Activated CD8-positive, alpha-beta memory T cell treated with anti-CD3 and anti-CD28 coated beads, Interleukin-2, amount 50 U/mL, for 48 hours (primary cell): ENCODE measurements at regions not wholly inside any gene's neighbourhood (a gene's known extent, or its start where the extent isn't known, plus 50 kb on each side); places are given as distances from the start of the nearest gene placed in this dataset.
A peak's percentile ranks its signal among the peaks of the same experiment; 100 is the strongest.

ENCODE experiments used
- DNase-seq: peaks from one replicate; pipeline ENCODE4 v3.0.0-alpha.2; 2020

DNA sequence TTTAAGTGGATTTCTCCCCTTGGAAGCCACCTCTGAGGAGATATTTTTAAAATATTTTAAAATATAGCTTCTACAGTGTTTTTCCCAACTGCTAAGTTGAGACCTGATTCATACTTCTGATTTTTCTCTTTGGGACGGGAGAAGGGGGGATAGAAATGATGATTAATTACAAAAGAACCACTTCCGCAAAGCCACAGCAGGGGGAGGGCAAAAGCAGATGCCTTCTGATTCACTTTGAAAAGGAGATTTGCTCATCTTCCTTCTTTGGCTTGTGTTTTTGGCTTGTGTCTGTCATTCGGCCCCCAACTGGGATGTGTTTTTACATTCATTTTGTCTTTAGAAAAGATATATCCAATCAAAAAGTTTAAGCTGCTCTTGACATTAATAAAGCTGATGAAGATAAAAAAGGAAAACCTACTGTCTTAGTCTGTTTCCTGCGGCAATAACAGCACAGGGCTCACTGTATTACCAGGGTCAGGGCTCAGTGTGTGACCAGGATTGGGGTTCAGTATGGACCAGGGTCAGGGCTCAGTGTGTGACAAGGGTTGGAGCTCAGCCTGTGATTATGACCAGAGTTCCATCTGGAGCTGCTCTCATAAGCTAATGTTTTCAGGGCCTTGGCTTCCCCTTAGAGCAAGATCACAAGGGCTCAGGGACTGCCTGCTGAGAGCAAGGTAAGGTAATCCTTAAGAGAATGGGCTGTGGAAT, 223.2 kb downstream of the MTHFS start:
- no peak for DNase-seq

DNA sequence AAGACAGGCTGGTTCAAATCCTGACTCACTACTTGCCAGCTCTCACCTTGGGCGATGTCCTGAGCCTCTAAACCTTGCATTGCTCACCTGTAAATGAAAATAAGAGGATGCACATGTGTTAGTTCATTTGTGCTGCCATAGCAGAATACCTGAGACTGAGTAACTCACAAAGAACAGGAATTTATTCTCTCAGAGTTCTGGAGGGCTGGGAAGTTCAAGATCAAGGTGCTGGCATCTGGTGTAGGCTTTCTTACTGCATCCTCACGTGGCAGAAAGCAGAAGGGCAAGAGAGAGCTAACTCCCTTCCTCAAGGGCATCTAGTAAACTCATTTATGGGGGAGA, 222.7 kb downstream of the MTHFS start:
- DNase-seq: no peak

DNA sequence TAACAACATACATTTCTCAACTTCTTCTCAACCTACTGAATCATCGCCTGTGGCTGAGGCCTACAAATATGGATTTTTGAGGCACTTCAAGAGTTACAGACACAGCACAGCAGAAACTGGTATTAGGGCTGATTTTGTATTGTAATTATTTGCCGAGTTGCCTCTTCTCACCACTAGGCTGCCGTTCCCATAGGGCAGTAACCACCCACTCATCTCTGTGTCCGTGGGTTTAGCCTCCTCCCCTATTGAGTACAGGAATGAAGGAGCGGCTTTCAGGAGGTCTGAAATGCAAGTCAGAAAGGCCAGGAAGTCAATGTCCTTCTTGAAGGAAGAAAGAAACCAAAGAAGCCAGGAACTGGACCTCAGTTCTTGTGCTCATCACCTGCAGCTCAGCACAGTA, 220.8 kb downstream of the MTHFS start:
- no peak for DNase-seq

DNA sequence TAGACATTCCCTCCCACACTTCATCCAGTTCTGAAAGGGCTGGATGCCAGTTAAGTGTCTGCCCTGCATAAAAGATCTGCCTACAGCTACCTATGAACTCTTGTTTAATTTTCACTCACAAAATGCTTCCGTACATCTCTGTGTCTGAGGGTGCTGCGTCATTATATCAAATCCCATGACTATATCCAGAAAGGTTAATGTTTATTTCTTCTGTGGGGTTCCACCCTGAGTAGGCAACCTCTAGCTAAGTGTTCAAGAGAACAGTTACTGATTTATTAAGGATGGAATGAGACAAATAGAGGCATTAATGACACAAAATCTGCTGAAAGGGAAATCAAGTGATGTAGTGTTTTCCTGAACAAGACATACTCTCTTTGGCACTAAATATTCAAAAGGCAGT, 220.2 kb downstream of the MTHFS start:
- DNase-seq: no peak

DNA sequence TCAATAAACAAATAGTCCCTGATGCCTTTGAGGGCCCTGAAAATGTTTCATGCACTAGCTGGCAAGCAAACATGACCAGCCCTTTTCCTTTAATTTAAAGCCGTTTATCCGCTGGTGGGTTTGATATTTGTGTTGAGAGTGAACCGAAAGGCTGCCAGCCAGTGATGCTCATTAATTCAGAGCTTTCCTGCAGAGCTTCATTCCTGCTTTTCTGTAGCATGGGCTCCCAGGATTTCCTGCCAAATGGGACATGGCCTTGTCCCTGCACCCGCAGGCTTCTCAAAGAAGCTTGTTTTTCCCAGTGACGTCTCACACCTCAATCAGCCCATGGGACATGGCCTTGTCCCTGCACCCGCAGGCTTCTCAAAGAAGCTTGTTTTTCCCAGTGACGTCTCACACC, 219.6 kb downstream of the MTHFS start:
- DNase-seq: no peak

DNA sequence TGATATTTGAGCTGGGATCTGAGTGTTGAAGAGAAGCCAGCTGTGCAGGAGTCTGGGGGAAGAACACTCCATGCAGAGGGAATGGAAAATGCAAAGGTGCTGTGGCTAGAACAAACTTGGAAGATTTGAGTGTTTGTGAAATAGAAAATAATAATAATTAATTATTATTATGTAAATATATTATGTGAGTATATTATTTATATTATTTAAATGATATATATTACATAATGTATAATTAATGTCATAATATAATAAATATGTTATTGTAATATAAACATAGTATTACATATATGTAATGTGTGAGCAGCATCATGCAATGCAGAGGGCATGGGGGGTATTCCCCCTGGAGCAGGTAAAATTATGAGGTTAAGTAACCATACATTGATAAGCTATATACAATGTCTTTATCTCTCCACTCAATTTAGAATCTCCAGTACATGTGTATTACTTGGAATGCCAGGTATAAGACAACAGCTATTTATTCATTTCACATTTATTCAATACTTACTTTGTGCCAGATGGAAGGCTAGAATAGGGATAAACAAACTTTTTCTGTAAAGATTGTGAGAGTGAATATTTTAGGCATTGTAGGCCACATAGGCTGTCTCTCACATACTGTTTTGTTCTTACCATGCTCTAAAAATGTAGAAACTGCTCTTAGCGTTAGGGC, 218.6 kb downstream of the MTHFS start:
- no peak for DNase-seq

DNA sequence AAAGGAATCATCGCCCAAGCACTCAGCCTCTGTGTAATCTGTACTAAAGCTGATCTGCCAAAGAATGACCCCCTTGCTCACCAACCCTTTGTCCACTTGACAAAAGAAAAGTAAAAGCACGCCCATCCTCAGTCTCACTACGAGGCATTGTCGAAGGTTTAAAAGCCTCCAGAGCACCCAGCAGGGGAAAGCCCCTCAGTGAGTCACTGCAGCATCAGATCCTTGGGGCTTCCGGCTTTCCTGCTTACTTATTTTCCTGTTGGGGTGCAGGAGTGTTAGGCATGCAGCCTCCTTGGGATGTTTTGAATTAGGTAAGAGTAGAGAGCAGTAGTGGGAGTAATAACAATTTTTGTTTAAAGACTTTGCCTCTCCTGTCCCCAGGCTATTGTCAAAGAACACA, 216.1 kb downstream of the MTHFS start:
- no peak for DNase-seq

DNA sequence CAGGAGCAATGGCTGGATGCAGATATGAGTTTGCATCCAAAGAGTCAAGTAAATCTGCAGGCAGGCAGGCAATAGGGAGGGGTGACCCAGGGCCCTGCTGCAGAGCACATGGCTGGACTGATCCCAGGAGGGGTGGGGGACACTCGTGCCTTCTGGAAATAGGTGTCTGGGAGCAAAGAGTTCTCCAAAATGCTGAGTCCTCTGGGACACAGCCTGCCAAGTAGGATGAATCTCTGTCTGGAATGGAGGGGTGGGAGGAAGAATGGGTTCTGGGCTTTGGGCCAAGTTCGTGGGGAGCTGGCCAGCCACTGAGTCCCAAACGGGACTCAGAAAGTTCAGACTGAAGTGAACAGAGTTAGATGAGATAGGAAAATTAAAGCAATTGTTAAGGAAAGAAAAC, 214.5 kb downstream of the MTHFS start:
- DNase-seq: no peak

DNA sequence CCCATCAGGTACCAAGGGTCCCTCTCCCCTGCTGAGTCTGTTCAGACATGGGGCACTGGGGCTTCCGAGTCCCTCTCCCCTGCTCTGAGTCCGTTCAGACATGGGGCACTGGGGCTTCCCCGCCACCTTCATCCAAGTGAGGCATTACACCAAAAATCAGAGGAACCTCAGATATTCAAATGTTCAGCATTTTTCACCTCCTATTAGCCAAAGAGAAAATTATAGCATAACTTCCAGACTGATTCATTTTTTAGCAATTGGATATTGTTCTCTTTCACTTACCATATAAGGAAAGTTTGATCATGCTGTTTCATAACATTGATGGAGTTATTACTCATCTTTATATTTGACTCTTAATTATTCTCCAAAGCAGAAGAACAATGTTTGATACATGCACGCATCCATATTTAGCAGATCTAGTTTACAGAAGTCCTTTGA, 213.9 kb downstream of the MTHFS start:
- DNase-seq: no peak

DNA sequence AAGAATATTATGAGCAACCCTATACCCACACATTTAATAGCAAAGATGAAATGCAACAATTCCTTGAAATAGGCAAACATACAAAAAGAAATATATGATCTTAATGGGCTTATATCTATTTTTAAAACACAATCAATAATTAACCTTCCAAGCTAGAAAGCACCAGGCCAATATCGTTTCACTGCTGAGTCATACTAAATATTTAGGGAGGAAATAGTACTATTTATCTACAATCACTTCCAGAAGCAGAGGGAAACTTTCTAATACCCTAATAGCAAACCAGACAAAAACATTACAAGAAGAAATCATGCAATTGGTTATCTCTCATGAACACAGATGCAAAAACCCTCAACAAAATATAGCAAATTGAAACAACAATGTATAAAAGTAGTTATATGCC, 207.8 kb downstream of the MTHFS start:
- no peak for DNase-seq

DNA sequence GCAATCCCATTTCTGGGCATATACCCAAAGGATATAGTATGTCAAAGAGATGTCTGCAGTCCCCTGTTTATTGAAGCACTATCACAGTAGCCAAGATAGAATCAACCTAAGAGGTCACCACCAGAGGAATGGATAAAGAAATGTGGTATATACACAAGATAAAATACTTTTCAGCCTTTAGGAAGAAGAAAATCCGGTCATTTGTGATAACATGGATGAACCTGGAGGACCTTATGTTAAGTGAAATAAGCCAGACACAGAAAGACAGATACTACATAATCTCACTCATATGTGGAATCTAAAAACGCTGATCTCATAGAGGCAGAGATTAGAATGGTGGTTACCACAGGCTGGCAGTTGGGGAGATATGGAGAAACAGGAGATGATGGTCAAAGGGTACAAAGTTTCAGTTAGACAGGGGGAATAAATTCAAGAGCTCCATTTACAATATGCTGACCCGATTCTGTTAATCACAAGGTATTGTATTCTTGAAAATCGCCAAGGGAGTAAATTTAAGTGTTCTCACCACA, 195.8 kb downstream of the MTHFS start:
- DNase-seq: no peak

DNA sequence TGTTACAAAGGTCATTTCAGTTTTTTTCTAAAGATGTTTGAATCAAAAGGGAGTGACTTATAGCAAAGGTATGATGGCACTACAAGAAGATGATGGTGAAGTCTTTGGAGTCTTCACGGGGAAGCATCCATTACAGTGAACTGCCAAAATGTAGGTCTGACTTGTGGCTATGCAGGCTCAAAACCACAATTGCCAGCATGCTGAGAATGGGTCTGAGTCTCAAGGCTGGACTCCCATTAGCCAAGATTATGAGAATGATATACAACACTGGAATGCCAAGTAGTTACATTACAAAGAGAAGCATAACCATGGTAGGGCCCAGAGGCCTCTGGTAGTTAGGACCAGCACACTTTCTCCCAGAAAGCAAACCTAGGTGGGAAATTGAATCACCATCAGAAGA, 194.2 kb downstream of the MTHFS start:
- no peak for DNase-seq

DNA sequence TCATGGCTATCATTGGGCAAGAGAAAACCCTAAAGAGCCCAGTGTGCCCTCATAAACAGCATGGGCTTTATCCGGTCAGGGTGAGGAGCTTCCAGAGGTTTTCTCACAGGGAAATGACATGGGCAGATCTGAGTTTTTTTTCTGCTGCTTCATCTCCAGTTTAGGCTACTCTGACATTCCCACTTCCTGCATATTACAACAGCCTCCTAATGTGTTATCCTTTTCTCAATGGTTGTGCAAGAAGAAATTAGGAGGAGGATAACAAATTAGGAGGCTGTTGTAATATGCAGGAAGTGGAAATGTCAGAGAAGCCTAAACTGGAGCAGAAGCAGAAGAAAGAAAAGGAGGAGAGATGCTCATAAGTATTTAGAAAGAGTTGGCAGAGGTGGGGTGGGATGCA, 175.6 kb downstream of the MTHFS start:
- DNase-seq: no peak

DNA sequence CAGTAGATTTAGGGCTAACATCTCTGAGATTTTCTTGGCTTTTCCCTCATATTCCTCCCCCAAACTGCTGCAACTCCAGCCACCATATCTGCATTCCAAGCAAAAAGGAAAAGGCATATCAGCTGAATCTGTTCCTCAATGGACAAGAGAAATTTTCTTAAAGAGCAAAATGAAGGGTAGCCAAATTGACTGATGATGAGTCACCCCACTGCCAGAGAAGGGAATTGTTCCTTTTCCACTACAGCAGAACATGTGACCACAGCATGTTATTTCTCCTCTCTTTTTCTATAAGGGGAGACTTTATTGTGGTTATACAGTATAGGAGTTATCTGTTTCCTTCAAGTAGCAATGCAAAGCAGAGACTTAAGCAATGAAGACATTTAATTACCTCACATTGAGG, 172.5 kb downstream of the MTHFS start:
- DNase-seq: no peak

DNA sequence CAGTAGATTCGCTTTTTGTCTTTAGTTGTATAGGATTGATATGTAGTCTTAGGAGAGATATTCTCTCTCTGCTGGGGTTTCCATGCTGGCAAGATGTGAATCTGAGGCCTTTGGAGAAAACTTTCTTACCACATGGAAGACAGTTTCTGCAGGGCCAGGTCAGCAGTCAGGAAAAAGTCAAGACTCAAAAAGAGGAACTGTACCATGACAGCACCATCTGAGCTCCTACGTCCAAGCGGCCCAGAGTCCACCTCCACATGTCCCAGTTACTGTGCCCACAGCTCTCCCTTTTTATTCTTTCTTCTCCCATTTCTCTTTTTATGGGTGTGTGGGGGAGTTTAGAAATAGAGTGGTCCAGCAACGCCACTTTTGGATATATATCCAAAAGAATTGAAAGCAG, 172.0 kb downstream of the MTHFS start:
- DNase-seq: no peak

DNA sequence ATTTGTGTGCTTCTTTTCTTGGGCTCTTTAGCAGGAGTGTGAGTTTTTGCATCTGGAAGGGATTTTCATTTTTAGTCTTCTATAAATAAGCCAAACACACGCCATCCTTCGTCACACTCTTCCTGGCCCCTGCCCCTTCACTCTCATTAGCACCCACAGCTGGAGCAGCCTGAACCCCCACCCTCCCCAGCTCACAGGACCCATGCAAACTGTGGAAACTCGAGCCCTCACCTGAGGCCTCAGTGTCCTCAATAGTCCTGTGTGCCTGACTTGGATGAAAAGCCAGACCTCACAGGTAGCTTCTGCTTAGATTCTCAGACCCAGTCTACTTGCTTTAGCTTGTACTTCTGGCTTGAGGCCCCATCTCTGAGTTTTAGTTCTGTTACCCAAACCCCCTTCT, 167.9 kb downstream of the MTHFS start:
- DNase-seq: no peak

DNA sequence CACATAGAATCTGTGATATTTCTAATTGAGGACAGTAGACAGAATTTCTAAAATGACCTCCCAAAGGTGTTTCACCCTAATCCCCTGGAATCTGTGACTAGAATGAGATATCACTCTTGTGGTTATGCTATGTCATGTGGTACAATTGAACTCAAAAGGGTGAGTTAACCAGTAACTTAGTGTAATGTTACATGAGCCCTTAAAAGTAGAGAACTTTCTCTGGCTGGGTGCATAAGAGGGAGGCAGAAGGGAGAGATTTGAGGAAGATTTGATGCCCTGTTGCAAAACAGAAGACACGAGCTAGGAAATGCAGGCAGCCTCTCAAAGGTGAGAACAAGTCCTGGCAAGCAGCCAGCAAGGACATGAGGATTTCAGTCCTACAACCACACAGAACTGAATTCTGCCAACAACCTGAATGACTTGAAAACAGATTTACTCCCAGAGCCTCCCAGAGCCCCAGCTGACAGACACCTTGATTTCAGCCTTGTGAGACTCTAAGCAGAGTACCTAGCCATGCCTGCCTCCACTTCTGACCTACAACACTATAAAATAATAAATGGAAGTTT, 160.3 kb downstream of the MTHFS start:
- DNase-seq: no peak

DNA sequence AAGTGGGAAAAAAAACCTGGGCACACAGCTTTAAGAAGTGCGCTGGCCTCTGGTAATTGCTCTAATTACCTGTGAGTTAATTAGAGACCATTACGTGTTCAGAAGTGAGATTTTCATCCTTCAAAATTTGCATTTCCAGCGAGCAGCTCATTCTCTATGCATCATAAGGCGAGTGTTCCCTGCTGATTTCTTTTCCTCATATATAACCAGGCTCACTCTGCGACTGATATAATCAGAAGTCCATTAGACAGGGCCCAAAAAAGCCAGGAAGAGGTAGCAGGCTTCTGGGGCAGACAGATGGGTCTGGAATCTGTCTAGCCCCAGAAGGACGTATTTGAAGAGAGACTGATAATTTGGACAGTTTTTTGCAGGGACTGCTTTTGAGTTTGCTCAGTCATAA, 158.7 kb downstream of the MTHFS start:
- DNase-seq: no peak

DNA sequence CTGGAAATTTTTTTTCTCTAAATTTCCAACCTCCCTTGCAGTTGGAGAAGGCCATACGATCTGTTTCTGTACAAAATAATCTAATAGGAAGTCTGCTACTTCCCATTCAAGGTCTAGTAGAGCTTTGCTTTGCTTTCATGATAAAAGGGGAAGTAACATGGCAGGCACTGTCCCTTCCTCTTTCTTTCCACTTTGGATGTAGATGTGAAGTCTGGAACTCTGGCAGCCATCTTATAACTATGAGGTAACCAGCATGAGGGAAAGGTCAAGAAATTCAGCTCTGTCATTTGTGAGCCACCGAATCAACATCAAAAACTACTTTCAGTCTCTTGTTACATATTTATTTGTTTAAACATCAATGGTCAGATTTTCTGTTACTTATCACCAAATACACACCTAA, 156.3 kb downstream of the MTHFS start:
- no peak for DNase-seq

DNA sequence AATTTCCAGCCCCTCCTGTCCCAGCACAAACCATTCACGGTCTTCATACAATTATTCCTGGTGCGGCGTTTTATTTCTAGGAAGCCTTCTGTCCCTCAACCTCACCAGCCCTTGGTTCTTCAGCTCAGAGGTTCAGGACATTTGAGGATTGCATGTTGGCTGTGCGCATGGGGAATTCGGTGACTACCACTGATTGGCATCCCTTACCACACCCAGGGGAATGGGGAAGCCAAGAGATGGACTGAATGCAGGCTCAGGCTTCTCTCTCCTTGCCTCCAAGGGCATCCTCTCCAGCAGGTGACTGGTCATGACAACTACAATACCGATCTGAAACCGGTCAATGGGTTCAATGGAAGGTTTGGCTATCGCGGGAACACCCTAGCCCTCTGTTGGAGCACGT, 153.8 kb downstream of the MTHFS start:
- DNase-seq: no peak

DNA sequence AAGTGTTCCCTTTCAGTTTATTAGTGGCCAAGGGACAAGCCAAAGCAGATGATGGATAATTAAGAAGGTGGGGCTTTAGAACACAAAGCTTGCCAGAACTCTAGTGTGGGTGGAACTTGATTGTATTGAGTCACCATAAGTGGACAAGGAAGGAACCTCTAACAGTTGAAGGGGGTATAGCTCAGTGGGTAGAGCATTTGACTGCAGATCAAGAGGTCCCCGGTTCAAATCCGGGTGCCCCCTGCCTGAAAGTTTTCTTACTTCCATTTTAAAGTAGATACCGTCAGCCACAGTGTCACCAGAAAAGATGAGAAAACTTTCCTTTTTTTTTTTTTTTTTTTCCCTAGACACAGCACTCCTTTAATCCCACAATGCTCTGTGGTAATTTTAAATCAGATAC, 152.3 kb downstream of the MTHFS start:
- peak; percentile 59 for DNase-seq

DNA sequence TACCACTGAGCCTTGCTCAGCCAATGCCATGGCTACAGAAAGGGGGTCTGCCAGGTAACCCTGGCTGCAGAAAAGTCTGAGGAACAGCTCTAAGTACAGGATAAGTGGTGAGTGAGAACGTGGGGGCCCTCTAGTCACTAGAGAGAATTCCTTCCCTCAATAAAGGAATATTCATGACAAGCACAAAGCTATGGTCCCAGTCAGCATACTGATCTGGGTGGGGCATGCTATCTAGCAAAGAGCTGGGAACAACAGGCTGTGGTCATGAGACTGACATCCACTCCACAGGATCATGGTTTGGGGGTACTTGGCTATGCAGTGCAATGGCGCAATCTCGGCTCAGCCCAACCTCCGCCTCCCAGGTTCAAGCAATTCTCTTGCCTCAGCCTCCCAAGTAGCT, 140.4 kb downstream of the MTHFS start:
- no peak for DNase-seq

DNA sequence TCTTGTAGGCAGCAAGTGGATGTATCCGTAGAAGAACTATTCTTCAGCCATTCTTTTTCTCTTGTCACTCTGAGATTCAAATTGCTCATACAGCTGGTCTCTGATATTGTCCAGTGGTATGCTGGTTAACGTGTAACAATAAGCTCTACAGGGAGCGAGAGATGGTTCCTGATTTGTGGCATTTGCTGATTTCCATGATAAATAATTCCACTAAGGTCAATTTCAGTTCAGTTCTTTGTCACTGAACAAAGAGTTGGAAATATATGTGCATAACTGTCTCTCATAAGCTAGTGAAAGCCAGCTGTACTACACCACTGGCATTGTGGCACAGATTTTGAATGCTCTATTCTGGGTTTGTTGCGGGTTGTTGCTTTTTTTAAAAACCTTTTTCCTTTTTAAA, 131.7 kb downstream of the MTHFS start:
- DNase-seq: no peak

DNA sequence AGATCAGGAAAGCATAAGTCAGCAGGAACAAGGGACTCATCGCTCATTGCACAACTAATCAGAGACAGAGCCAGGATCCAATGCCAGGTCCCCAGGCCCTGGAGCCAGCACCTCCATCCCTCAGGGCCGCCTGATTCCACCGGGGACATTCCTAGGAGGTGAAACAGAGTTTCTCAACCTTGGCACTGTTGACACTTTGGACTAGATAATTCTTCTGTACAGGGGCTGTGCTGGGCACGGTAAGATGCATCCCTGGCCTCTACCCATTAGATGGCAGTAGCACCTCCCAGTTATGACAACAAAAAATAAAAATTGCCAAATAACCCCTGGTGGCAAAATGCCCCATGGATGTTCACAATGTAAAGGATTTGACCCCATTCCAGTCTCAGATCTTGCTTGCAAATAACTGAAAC, 127.7 kb downstream of the MTHFS start:
- no peak for DNase-seq
